Esophagus muscularis mucosa (tissue), 3 donors: ENCODE measurements at regions not wholly inside any gene's neighbourhood (a gene's known extent, or its start where the extent isn't known, plus 50 kb on each side); places are given as distances from the start of the nearest gene placed in this dataset.

ENCODE experiments used
- CTCF ChIP-seq, 3 experiments: fragments of 200-600 bp in 2 of 3; fragments of 450-650 bp in 1 of 3; sonication (generic) in 2 of 3; IDR thresholded peaks; one replicate each; pipeline ENCODE4 v1.5.1; 2017 to 2019; ENCODE audit warnings: antibody characterized with exemption in 3 of 3, mild to moderate bottlenecking in 2 of 3, moderate library complexity in 1 of 3
- POLR2A ChIP-seq: fragments of 450-650 bp; IDR thresholded peaks from one replicate; pipeline ENCODE4 v1.6.1; 2017; ENCODE audit warnings: antibody characterized with exemption, moderate library complexity, mild to moderate bottlenecking, low read depth
- POLR2AphosphoS5 ChIP-seq, 2 donors: sonication (generic); formaldehyde crosslinking; IDR thresholded peaks; one replicate each; pipeline ENCODE4 v1.6.1; 2017; ENCODE audit warnings: antibody characterized with exemption in 2 of 2

GRCh38 chr1:5722635-5723164 is 269.5 kb downstream of the NPHP4 start:
- TF ChIP-seq CTCF (IDR thresholded peaks at IDR 0.05) (no peak), POLR2AphosphoS5 (IDR thresholded peaks at IDR 0.05) (no peak), POLR2A (no peak)
